GM23338 (cell line): ENCODE measurements at regions not wholly inside any gene's neighbourhood (a gene's known extent, or its start where the extent isn't known, plus 50 kb on each side); places are given as distances from the start of the nearest gene placed in this dataset.

Source experiments
- ATAC-seq: fragments of 200-7000 bp; cut with Tn5 transposase; 3 replicates; pipeline ENCODE4 v1.9.1; 2020
- DNase-seq: peaks from one replicate; pipeline ENCODE4 v3.0.0-alpha.2; 2015; ENCODE audit warnings: low spot score
- H2AFZ ChIP-seq: fragments of 200-600 bp; sonication (generic); 2 replicates; pipeline ENCODE4 v1.8.0; 2016; ENCODE audit warnings: antibody characterized with exemption, mild to moderate bottlenecking, moderate library complexity
- H3F3A ChIP-seq: fragments of 200-600 bp; sonication (generic); replicated peaks from 2 replicates; pipeline ENCODE4 v1.8.0; 2017; ENCODE audit warnings: antibody characterized with exemption, mixed run types, low read depth
- H3K27ac ChIP-seq: fragments of 200-600 bp; sonication (generic); 2 replicates; pipeline ENCODE4 v1.6.1; 2016; ENCODE audit warnings: low read depth
- H3K27me3 ChIP-seq: fragments of 200-600 bp; sonication (generic); 2 replicates; pipeline ENCODE4 v1.8.0; 2016; ENCODE audit warnings: mild to moderate bottlenecking, mixed run types, moderate library complexity; ENCODE audit not compliant: insufficient read depth
- H3K36me3 ChIP-seq: fragments of 200-600 bp; sonication (generic); 2 replicates; pipeline ENCODE4 v1.8.0; 2016; ENCODE audit warnings: mild to moderate bottlenecking; ENCODE audit not compliant: insufficient read depth
- H3K4me1 ChIP-seq: fragments of 200-600 bp; sonication (generic); 2 replicates; pipeline ENCODE4 v1.8.0; 2016; ENCODE audit warnings: mild to moderate bottlenecking, moderate library complexity; ENCODE audit not compliant: insufficient read depth
- H3K4me2 ChIP-seq: fragments of 200-600 bp; sonication (generic); 2 replicates; pipeline ENCODE4 v1.7.1; 2017; ENCODE audit warnings: mixed run types
- H3K4me3 ChIP-seq: fragments of 200-600 bp; sonication (generic); 2 replicates; pipeline ENCODE4 v1.6.1; 2016; ENCODE audit warnings: mixed run types
- H3K79me2 ChIP-seq: fragments of 200-600 bp; sonication (generic); replicated peaks from 2 replicates; pipeline ENCODE4 v1.8.0; 2017; ENCODE audit warnings: mild to moderate bottlenecking; ENCODE audit not compliant: insufficient read depth
- H3K9me2 ChIP-seq: fragments of 200-600 bp; sonication (generic); 2 replicates; pipeline ENCODE4 v1.8.0; 2017; ENCODE audit not compliant: insufficient read depth
- H4K20me1 ChIP-seq: fragments of 200-600 bp; sonication (generic); replicated peaks from 2 replicates; pipeline ENCODE4 v1.8.0; 2017; ENCODE audit warnings: mild to moderate bottlenecking; ENCODE audit not compliant: insufficient read depth
- H3K27ac Mint-ChIP-seq: 2 replicates; pipeline ENCODE4 v1.8.0; 2020; ENCODE audit warnings: inconsistent platforms, mild to moderate bottlenecking, moderate library complexity, mixed read lengths
- H3K27me3 Mint-ChIP-seq: 3 replicates; pipeline ENCODE4 v1.8.0; 2022; ENCODE audit warnings: low read depth, mild to moderate bottlenecking, moderate library complexity, mixed read lengths, inconsistent platforms; ENCODE audit not compliant: insufficient read depth, poor library complexity
- H3K36me3 Mint-ChIP-seq: 3 replicates; pipeline ENCODE4 v1.8.0; 2021; ENCODE audit warnings: low read depth, mild to moderate bottlenecking, inconsistent platforms, moderate library complexity, mixed read lengths
- H3K4me1 Mint-ChIP-seq: 3 replicates; pipeline ENCODE4 v1.8.0; 2020; ENCODE audit warnings: mild to moderate bottlenecking, inconsistent platforms, mixed read lengths
- H3K4me3 Mint-ChIP-seq: 3 replicates; pipeline ENCODE4 v1.8.0; 2021; ENCODE audit warnings: moderate library complexity, mild to moderate bottlenecking, inconsistent platforms, mixed read lengths
- H3K9me3 Mint-ChIP-seq: 3 replicates; pipeline ENCODE4 v1.8.0; 2020; ENCODE audit warnings: moderate library complexity, mild to moderate bottlenecking, inconsistent platforms, mixed read lengths
- CREB1 ChIP-seq: fragments of 250-450 bp; sonication (Bioruptor Pico); IDR thresholded peaks from 2 replicates; pipeline ENCODE4 v1.5.0; 2020; ENCODE audit warnings: low read depth, mild to moderate bottlenecking, moderate library complexity
- EZH2 ChIP-seq: fragments of 200-600 bp; sonication (generic); IDR thresholded peaks from one replicate; pipeline ENCODE4 v1.8.0; 2017; ENCODE audit warnings: antibody characterized with exemption, mild to moderate bottlenecking, low read depth; ENCODE audit not compliant: unreplicated experiment
- JUNB ChIP-seq: IDR thresholded peaks from one replicate; pipeline ENCODE4 v1.6.1; 2016; ENCODE audit warnings: antibody characterized with exemption; ENCODE audit not compliant: unreplicated experiment
- POLR2AphosphoS5 ChIP-seq: IDR thresholded peaks from 2 replicates; pipeline ENCODE4 v1.6.1; 2016; ENCODE audit warnings: antibody characterized with exemption, low read depth
- TF ChIP-seq, protein P1 (sequence below): fragments of 250-450 bp; sonication (Bioruptor Pico); IDR thresholded peaks from 2 replicates; pipeline ENCODE4 v1.5.0; 2020; ENCODE audit warnings: mild to moderate bottlenecking, moderate library complexity
- TF ChIP-seq, protein P2 (sequence below), 2 experiments: fragments of 200-600 bp in 1 of 2; sonication (generic) in 1 of 2; conservative IDR thresholded peaks; 2 replicates each; pipeline versions ENCODE4 v1.5.1 to v1.6.1; 2016 to 2017; ENCODE audit warnings: antibody characterized with exemption in 2 of 2, low read depth in 2 of 2, mild to moderate bottlenecking in 2 of 2, moderate library complexity in 1 of 2
- TF ChIP-seq, protein P3 (sequence below): IDR thresholded peaks from 2 replicates; pipeline ENCODE4 v1.6.1; 2016; ENCODE audit warnings: antibody characterized with exemption

DNA sequence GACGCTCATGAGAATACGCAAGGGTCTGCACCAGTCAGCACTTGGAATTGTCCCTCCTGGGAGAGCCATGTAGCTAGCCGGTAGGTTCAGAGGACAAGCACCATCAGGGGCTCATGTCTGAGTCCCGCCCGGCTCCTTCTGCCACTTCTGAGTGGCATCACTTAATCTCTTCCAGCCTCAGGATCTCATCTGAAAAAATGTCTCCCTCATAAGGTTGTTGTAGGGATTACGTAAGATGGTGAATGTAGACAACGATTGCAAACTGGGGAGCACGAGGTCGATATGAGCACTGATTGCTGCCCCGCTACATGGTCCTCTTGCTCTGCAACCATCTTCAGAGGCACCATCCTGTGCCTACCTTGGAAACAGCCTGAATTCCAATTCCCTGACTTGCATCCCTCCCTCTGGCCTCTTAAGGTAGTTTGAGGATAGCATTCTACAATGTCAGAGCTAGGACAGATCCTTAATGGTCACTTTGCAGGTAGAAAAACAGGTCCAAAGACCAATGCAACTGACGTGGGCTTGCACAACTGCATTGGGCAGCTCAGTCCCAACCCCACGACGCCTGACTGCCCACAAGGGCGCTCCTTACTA lies 115.8 kb upstream of the TMEM45B start:
- Histone ChIP-seq H2AFZ (no peak overlapping the region), H3K4me3 (no peak overlapping the region), H4K20me1 (no peaks in the 10 kb centered on the region), H3K79me2 (no peaks in the 10 kb centered on the region), H3F3A (no peaks in the 10 kb centered on the region), H3K4me2 (no peak overlapping the region), H3K36me3 (no peaks in the 10 kb centered on the region), H3K27me3 (no peaks in the 10 kb centered on the region), H3K4me1 (no peaks in the 10 kb centered on the region), H3K9me2 (no peaks in the 10 kb centered on the region), H3K27ac (no peak overlapping the region)
- Mint-ChIP-seq H3K9me3 (no peaks in the 10 kb centered on the region), H3K27ac (no peak overlapping the region), H3K36me3 (no peaks in the 10 kb centered on the region), H3K4me3 (no peak overlapping the region), H3K27me3 (peaks cover 16% of the 10 kb centered on the region), H3K4me1 (peaks cover 3% of the 10 kb centered on the region; the same call in 1 of the 3 replicates)
- DNase-seq (peak; percentile 38), ATAC-seq (no peak)
- TF ChIP-seq JUNB (no peak), POLR2AphosphoS5 (no peak), CREB1 (CRISPR knock-in tag) (no peak), EZH2 (no peak)
- TF ChIP-seq, protein P1, sequence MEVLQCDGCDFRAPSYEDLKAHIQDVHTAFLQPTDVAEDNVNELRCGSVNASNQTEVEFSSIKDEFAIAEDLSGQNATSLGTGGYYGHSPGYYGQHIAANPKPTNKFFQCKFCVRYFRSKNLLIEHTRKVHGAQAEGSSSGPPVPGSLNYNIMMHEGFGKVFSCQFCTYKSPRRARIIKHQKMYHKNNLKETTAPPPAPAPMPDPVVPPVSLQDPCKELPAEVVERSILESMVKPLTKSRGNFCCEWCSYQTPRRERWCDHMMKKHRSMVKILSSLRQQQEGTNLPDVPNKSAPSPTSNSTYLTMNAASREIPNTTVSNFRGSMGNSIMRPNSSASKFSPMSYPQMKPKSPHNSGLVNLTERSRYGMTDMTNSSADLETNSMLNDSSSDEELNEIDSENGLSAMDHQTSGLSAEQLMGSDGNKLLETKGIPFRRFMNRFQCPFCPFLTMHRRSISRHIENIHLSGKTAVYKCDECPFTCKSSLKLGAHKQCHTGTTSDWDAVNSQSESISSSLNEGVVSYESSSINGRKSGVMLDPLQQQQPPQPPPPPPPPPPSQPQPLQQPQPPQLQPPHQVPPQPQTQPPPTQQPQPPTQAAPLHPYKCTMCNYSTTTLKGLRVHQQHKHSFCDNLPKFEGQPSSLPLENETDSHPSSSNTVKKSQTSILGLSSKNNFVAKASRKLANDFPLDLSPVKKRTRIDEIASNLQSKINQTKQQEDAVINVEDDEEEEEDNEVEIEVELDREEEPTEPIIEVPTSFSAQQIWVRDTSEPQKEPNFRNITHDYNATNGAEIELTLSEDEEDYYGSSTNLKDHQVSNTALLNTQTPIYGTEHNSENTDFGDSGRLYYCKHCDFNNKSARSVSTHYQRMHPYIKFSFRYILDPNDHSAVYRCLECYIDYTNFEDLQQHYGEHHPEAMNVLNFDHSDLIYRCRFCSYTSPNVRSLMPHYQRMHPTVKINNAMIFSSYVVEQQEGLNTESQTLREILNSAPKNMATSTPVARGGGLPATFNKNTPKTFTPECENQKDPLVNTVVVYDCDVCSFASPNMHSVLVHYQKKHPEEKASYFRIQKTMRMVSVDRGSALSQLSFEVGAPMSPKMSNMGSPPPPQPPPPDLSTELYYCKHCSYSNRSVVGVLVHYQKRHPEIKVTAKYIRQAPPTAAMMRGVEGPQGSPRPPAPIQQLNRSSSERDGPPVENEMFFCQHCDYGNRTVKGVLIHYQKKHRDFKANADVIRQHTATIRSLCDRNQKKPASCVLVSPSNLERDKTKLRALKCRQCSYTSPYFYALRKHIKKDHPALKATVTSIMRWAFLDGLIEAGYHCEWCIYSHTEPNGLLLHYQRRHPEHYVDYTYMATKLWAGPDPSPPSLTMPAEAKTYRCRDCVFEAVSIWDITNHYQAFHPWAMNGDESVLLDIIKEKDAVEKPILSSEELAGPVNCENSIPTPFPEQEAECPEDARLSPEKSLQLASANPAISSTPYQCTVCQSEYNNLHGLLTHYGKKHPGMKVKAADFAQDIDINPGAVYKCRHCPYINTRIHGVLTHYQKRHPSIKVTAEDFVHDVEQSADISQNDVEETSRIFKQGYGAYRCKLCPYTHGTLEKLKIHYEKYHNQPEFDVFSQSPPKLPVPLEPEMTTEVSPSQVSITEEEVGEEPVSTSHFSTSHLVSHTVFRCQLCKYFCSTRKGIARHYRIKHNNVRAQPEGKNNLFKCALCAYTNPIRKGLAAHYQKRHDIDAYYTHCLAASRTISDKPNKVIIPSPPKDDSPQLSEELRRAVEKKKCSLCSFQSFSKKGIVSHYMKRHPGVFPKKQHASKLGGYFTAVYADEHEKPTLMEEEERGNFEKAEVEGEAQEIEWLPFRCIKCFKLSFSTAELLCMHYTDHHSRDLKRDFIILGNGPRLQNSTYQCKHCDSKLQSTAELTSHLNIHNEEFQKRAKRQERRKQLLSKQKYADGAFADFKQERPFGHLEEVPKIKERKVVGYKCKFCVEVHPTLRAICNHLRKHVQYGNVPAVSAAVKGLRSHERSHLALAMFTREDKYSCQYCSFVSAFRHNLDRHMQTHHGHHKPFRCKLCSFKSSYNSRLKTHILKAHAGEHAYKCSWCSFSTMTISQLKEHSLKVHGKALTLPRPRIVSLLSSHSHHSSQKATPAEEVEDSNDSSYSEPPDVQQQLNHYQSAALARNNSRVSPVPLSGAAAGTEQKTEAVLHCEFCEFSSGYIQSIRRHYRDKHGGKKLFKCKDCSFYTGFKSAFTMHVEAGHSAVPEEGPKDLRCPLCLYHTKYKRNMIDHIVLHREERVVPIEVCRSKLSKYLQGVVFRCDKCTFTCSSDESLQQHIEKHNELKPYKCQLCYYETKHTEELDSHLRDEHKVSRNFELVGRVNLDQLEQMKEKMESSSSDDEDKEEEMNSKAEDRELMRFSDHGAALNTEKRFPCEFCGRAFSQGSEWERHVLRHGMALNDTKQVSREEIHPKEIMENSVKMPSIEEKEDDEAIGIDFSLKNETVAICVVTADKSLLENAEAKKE (CRISPR knock-in tag): no peak
- TF ChIP-seq, protein P2, sequence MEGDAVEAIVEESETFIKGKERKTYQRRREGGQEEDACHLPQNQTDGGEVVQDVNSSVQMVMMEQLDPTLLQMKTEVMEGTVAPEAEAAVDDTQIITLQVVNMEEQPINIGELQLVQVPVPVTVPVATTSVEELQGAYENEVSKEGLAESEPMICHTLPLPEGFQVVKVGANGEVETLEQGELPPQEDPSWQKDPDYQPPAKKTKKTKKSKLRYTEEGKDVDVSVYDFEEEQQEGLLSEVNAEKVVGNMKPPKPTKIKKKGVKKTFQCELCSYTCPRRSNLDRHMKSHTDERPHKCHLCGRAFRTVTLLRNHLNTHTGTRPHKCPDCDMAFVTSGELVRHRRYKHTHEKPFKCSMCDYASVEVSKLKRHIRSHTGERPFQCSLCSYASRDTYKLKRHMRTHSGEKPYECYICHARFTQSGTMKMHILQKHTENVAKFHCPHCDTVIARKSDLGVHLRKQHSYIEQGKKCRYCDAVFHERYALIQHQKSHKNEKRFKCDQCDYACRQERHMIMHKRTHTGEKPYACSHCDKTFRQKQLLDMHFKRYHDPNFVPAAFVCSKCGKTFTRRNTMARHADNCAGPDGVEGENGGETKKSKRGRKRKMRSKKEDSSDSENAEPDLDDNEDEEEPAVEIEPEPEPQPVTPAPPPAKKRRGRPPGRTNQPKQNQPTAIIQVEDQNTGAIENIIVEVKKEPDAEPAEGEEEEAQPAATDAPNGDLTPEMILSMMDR (conservative IDR thresholded peaks at IDR 0.05; ENCODE audit: low read depth in 2 of 2): peak in 1 of 2 experiments; percentile 29; a peak in 2 of 4 replicates
- TF ChIP-seq, protein P3, sequence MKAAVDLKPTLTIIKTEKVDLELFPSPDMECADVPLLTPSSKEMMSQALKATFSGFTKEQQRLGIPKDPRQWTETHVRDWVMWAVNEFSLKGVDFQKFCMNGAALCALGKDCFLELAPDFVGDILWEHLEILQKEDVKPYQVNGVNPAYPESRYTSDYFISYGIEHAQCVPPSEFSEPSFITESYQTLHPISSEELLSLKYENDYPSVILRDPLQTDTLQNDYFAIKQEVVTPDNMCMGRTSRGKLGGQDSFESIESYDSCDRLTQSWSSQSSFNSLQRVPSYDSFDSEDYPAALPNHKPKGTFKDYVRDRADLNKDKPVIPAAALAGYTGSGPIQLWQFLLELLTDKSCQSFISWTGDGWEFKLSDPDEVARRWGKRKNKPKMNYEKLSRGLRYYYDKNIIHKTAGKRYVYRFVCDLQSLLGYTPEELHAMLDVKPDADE: no peak
